Stimulated activated CD4-positive, alpha-beta T cell treated with anti-CD3 and anti-CD28 coated beads, Interleukin-1b, Interleukin-23, amount 100 ng/mL, for 24 hours (primary cell): ENCODE measurements at regions not wholly inside any gene's neighbourhood (a gene's known extent, or its start where the extent isn't known, plus 50 kb on each side); places are given as distances from the start of the nearest gene placed in this dataset.
"Not testable (repeated sequence)": the region's sequence is repeated elsewhere in the genome, so short reads cannot be mapped to it uniquely, and the experiment has no call there.

Experiments used
- DNase-seq, 4 experiments: peaks; one replicate each; pipeline ENCODE4 v3.0.0-alpha.2; 2020; ENCODE audit warnings: low read depth in 4 of 4, low spot score in 1 of 4

GRCh38 chr10:124245806-124246440 lies 152.5 kb upstream of the CHST15 start:
- DNase-seq: no peak

GRCh38 chr10:124245191-124245590 lies 151.8 kb upstream of the CHST15 start:
- no peak for DNase-seq

- no peak for DNase-seq
Measured at GRCh38 chr10:124244256-124244877, 151.0 kb upstream of the CHST15 start.

GRCh38 chr10:124243702-124244121 lies 150.3 kb upstream of the CHST15 start:
- DNase-seq: no peak

- no peak for DNase-seq
Measured at GRCh38 chr10:124242791-124243190, 149.4 kb upstream of the CHST15 start.

- DNase-seq: no peak
Measured at GRCh38 chr10:124242365-124242764, 149.0 kb upstream of the CHST15 start.

- DNase-seq: not testable (repeated sequence)
Measured at GRCh38 chr10:124241510-124241909, 148.1 kb upstream of the CHST15 start.

GRCh38 chr10:124240839-124241291 lies 147.5 kb upstream of the CHST15 start:
- DNase-seq: no peak

GRCh38 chr10:124239696-124240095 lies 146.3 kb upstream of the CHST15 start:
- no peak for DNase-seq

GRCh38 chr10:124239134-124239533 lies 145.7 kb upstream of the CHST15 start:
- no peak for DNase-seq

- DNase-seq: no peak
Measured at GRCh38 chr10:124238367-124238766, 145.0 kb upstream of the CHST15 start.

- DNase-seq: no peak
Measured at GRCh38 chr10:124237282-124237961, 144.0 kb upstream of the CHST15 start.

GRCh38 chr10:124236816-124237215 lies 143.4 kb upstream of the CHST15 start:
- DNase-seq: no peak

GRCh38 chr10:124236136-124236535 lies 142.7 kb upstream of the CHST15 start:
- no peak for DNase-seq

GRCh38 chr10:124235232-124235631 lies 141.8 kb upstream of the CHST15 start:
- DNase-seq: no peak

- no peak for DNase-seq
Measured at GRCh38 chr10:124233546-124234138, 140.2 kb upstream of the CHST15 start.

GRCh38 chr10:124232686-124233545 lies 139.5 kb upstream of the CHST15 start:
- DNase-seq: no peak

GRCh38 chr10:124231168-124232155 lies 138.1 kb upstream of the CHST15 start:
- DNase-seq: no peak

- DNase-seq: no peak
Measured at GRCh38 chr10:124230635-124231167, 137.3 kb upstream of the CHST15 start.
